SK-N-SH treated with all-trans-retinoic acid at 6 μM for 48 hours (cell line): ENCODE measurements at regions not wholly inside any gene's neighbourhood (a gene's known extent, or its start where the extent isn't known, plus 50 kb on each side); places are given as distances from the start of the nearest gene placed in this dataset.

Experiments
- ATAC-seq: fragments of 200-7000 bp; cut with Tn5 transposase; 3 replicates; pipeline ENCODE4 v1.9.1; 2020; ENCODE audit warnings: mild to moderate bottlenecking, moderate library complexity
- ARNTL ChIP-seq: fragments of 450-650 bp; formaldehyde crosslinking; IDR thresholded peaks from 2 replicates; pipeline ENCODE4 v1.5.0; 2020; ENCODE audit warnings: low read depth, mild to moderate bottlenecking, moderate library complexity, borderline replicate concordance
- BACH2 ChIP-seq: fragments of 250-450 bp; sonication (Bioruptor Pico); IDR thresholded peaks from 2 replicates; pipeline ENCODE4 v1.9.0; 2021; ENCODE audit warnings: mild to moderate bottlenecking, borderline replicate concordance
- ESRRG ChIP-seq: fragments of 250-450 bp; sonication (Bioruptor Pico); IDR thresholded peaks from 2 replicates; pipeline ENCODE4 v1.6.1; 2021; ENCODE audit warnings: mild to moderate bottlenecking
- GLIS3 ChIP-seq: fragments of 250-450 bp; sonication (Bioruptor Pico); IDR thresholded peaks from 2 replicates; pipeline ENCODE4 v1.5.0; 2020; ENCODE audit warnings: mild to moderate bottlenecking, moderate library complexity
- ISL1 ChIP-seq: fragments of 250-450 bp; sonication (Bioruptor Pico); IDR thresholded peaks from 2 replicates; pipeline ENCODE4 v2.1.2; 2022; ENCODE audit warnings: mild to moderate bottlenecking, moderate library complexity
- OSR1 ChIP-seq: fragments of 250-450 bp; sonication (Bioruptor Pico); IDR thresholded peaks from 2 replicates; pipeline ENCODE4 v1.8.0; 2022; ENCODE audit warnings: moderate library complexity, mild to moderate bottlenecking, inconsistent platforms
- PPARA ChIP-seq: fragments of 250-450 bp; sonication (Bioruptor Pico); IDR thresholded peaks from 2 replicates; pipeline ENCODE4 v1.5.0; 2020; ENCODE audit warnings: mild to moderate bottlenecking, borderline replicate concordance
- SNAI2 ChIP-seq: fragments of 250-450 bp; sonication (Bioruptor Pico); IDR thresholded peaks from 2 replicates; pipeline ENCODE4 v1.5.0; 2020; ENCODE audit warnings: mild to moderate bottlenecking, moderate library complexity
- TCF4 ChIP-seq: fragments of 250-450 bp; sonication (Bioruptor Pico); IDR thresholded peaks from 2 replicates; pipeline ENCODE4 v1.8.0; 2021; ENCODE audit warnings: mild to moderate bottlenecking, moderate library complexity, borderline replicate concordance
- TOX ChIP-seq: fragments of 250-450 bp; sonication (Bioruptor Pico); IDR thresholded peaks from 2 replicates; pipeline ENCODE4 v1.8.0; 2021; ENCODE audit warnings: mild to moderate bottlenecking, moderate library complexity, borderline replicate concordance
- ZC3H10 ChIP-seq: fragments of 250-450 bp; sonication (Bioruptor Pico); IDR thresholded peaks from 2 replicates; pipeline ENCODE4 v1.5.1; 2021; ENCODE audit warnings: mild to moderate bottlenecking, moderate library complexity
- ZFP3 ChIP-seq: fragments of 250-450 bp; sonication (Bioruptor Pico); IDR thresholded peaks from 2 replicates; pipeline ENCODE4 v1.5.0; 2020; ENCODE audit warnings: mild to moderate bottlenecking, moderate library complexity
- ZNF8 ChIP-seq: fragments of 450-650 bp; formaldehyde crosslinking; IDR thresholded peaks from 2 replicates; pipeline ENCODE4 v1.5.0; 2020; ENCODE audit warnings: mild to moderate bottlenecking, moderate library complexity
- TF ChIP-seq, protein P1 (sequence below): fragments of 250-450 bp; sonication (Bioruptor Pico); IDR thresholded peaks from 2 replicates; pipeline ENCODE4 v1.5.1; 2020; ENCODE audit warnings: low read depth, mild to moderate bottlenecking, moderate library complexity
- TF ChIP-seq, protein P2 (sequence below): fragments of 250-450 bp; sonication (Bioruptor Pico); IDR thresholded peaks from 2 replicates; pipeline ENCODE4 v1.8.0; 2020; ENCODE audit warnings: mild to moderate bottlenecking, moderate library complexity, borderline replicate concordance
- TF ChIP-seq, protein P3 (sequence below): fragments of 250-450 bp; sonication (Bioruptor Pico); IDR thresholded peaks from 2 replicates; pipeline ENCODE4 v1.5.1; 2021; ENCODE audit warnings: mild to moderate bottlenecking, moderate library complexity
- TF ChIP-seq, protein P4 (sequence below): fragments of 250-450 bp; sonication (Bioruptor Pico); IDR thresholded peaks from 2 replicates; pipeline ENCODE4 v1.8.0; 2021; ENCODE audit warnings: low read depth, mild to moderate bottlenecking, moderate library complexity, borderline replicate concordance
- TF ChIP-seq, protein P5 (sequence below): fragments of 250-450 bp; sonication (Bioruptor Pico); IDR thresholded peaks from 2 replicates; pipeline ENCODE4 v1.5.0; 2020; ENCODE audit warnings: mild to moderate bottlenecking, moderate library complexity

DNA sequence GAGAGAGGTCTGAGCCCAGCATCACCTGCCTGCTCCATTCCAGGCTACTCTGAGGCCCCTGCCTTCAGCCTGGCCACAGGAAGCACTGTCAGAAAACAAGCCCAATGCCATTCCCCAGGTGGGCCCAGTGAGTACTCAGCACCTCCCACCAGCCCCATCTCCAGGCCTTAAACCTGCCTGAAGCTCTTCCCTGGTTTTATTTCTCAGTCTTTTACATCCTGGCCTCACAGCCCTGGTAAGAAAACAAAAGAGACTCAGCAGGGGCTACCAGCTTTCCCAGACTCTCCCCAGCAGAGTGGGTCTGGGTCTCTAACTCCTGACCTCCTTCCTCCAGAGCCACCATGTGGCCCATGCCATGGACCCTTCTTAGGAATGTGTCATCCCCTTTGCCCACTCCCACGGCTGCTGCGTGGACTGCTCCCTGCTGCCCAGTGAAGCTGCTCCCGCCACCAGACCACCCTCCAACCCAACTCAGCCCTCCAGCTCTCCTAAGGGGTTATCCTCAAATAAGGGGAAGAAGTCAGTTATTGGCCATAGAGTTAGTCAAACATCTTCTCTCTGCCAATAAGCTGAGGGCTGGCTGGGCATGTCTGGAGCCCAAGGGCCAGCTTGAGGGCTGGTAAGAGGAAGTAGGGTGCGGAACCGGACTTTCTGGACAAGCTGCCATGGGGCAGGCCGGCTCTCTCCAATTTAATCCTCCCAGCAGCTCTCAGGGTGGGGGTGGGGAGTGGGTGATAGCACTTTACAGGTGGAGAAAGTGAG lies 116.7 kb upstream of the LINGO1 start (continued):
- TF ChIP-seq, protein P1, sequence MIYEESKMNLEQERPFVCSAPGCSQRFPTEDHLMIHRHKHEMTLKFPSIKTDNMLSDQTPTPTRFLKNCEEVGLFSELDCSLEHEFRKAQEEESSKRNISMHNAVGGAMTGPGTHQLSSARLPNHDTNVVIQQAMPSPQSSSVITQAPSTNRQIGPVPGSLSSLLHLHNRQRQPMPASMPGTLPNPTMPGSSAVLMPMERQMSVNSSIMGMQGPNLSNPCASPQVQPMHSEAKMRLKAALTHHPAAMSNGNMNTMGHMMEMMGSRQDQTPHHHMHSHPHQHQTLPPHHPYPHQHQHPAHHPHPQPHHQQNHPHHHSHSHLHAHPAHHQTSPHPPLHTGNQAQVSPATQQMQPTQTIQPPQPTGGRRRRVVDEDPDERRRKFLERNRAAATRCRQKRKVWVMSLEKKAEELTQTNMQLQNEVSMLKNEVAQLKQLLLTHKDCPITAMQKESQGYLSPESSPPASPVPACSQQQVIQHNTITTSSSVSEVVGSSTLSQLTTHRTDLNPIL (CRISPR knock-in tag) = no peak

DNA sequence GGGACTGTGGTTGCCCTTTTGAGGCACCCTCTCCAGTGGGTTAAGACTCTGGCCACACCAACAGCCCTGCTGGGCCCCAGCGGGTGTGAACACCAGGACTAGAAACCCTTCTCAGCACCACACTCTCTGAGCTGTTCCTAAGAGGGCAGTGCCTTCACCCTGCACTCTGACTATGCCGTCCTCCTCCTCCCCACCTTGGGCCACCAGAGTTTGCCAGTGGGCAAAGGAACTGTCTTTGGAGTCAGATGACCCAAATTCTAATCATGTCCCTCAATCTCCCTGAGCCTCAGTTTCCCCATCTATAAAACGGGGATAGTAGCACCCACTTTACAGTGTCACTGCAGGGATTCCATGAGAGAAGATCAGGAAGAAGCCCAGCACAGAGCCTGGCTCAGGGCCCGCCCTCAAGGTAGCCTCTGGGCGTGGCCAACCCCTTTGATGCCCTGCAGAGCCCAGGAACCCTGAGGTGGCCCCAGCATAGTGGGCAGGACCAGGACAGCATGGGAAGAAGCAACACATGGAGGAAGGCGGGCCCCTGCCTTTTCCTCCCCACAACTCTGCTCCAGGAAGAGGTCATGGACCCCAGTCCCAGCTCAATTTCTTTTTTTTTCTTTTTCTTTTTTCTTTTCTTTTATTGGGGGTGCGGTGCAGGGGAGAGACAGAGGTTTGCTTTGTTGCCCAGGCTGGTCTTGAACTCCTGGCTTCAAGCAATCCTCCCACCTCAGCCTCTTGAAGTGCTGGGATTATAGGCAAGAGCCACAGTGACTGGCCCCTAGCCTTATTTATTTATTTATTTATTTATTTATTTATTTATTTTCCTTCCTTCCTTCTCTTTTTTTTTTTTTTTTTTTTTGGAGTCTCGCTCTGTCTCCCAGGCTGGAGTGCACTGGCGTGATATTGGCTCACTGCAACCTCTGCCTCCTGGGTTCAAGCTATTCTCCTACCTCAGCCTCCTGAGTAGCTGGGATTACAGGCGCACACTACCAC lies 115.7 kb upstream of the LINGO1 start:
- no peak; the same call in 1 of the 3 replicates for ATAC-seq
- TF ChIP-seq GLIS3 (CRISPR knock-in tag) (no peak), ARNTL (CRISPR knock-in tag) (no peak), ZNF8 (CRISPR knock-in tag) (no peak), TOX (no peak)
- TF ChIP-seq, protein P2, sequence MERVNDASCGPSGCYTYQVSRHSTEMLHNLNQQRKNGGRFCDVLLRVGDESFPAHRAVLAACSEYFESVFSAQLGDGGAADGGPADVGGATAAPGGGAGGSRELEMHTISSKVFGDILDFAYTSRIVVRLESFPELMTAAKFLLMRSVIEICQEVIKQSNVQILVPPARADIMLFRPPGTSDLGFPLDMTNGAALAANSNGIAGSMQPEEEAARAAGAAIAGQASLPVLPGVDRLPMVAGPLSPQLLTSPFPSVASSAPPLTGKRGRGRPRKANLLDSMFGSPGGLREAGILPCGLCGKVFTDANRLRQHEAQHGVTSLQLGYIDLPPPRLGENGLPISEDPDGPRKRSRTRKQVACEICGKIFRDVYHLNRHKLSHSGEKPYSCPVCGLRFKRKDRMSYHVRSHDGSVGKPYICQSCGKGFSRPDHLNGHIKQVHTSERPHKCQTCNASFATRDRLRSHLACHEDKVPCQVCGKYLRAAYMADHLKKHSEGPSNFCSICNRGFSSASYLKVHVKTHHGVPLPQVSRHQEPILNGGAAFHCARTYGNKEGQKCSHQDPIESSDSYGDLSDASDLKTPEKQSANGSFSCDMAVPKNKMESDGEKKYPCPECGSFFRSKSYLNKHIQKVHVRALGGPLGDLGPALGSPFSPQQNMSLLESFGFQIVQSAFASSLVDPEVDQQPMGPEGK (CRISPR knock-in tag) = no peak
- TF ChIP-seq, protein P3, sequence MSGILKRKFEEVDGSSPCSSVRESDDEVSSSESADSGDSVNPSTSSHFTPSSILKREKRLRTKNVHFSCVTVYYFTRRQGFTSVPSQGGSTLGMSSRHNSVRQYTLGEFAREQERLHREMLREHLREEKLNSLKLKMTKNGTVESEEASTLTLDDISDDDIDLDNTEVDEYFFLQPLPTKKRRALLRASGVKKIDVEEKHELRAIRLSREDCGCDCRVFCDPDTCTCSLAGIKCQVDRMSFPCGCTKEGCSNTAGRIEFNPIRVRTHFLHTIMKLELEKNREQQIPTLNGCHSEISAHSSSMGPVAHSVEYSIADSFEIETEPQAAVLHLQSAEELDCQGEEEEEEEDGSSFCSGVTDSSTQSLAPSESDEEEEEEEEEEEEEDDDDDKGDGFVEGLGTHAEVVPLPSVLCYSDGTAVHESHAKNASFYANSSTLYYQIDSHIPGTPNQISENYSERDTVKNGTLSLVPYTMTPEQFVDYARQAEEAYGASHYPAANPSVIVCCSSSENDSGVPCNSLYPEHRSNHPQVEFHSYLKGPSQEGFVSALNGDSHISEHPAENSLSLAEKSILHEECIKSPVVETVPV (CRISPR knock-in tag) = no peak

DNA sequence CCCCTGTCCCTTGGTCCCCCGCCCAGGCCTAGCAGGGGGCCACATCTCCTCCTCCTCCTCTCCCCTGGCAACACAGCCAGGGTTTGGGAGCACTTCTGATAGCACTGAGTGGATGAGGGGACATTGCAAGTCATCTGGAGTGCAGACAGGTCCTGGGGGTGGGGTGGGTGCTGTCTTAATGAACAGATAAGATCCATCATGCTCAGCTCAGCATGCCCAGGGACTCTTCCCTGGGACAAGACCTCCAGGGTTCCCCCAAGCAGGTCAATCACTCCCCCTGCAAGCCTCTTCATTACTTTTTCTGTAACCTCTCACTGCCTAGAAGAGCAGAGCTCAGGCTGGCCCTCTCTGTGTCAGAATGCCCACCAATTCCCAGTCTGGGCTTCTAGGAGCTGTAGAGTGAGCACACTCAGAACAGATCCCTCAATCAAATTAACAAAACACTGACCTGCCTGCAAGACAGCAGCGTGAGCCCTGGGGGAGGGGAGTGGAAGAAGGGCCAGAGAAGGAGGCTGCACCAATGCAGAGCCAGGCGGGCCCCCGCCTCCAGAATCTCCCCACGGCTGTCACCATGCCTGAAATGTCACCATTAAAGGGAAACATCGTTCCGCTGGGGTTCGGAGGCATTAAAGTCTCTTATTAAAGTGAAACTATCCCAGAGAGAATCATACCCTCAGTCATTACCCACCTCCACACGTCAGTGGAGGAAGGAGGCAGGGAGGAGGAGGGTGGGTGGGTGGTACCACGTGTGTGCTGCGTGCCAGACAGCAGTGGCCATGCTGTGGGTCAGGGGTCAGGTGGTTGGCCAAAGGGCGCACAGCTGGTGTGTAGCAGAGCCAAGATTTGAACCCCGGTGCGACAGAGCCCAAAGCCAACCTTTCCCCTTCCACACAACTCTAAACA lies 114.7 kb upstream of the LINGO1 start:
- ATAC-seq = peak; percentile 53
- TF ChIP-seq ESRRG (CRISPR knock-in tag) (no peak), ISL1 (no peak), TCF4 (CRISPR knock-in tag) (0 out of 2 replicates have a peak, but pooled peaks have one; percentile 23), SNAI2 (no peak), OSR1 (CRISPR knock-in tag) (no peak)
- TF ChIP-seq, protein P4, sequence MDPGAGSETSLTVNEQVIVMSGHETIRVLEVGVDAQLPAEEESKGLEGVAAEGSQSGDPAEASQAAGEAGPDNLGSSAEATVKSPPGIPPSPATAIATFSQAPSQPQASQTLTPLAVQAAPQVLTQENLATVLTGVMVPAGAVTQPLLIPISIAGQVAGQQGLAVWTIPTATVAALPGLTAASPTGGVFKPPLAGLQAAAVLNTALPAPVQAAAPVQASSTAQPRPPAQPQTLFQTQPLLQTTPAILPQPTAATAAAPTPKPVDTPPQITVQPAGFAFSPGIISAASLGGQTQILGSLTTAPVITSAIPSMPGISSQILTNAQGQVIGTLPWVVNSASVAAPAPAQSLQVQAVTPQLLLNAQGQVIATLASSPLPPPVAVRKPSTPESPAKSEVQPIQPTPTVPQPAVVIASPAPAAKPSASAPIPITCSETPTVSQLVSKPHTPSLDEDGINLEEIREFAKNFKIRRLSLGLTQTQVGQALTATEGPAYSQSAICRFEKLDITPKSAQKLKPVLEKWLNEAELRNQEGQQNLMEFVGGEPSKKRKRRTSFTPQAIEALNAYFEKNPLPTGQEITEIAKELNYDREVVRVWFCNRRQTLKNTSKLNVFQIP = no peak

DNA sequence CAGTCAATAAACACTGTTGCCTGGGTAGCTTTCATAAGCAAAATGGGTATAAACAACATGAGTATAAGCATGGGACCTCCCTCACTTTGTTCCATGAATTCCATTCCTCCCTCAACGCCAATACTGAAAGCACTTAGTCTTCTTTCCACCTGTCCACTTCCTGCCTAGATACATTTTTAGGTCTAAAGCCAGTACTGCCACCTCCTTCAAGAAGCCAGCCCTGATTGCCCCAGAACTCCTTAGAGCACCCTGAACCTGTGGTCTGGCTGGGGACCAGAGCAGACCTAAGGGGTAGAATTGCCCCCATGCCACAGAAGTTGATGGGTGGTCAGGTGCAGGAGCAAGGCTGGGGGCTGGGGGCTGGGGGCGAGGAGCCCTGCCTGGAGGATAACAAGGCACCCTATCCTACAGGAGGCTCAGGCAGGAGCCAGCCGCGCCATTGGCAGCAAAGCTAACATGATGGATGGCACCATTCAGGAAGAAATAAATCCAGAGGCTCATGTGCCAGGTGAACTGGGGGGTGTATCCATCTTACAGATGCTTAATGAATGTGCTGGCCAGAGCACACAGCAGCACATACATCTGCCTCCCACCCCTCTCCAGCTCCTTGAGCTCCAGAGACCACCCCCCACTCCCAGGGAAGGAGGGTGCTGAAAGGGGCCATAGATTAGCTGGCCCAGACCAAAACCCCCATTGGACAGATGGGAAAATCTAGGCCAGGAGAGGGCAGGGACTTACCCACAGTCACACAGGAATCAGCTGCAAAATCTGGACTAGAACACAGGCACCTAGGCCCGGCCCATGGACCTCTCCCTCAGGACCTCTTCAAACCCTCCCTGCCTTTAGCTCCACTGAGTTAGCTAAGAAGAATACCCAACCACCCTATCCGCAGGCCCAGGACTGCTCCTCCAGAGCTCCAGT lies 113.8 kb upstream of the LINGO1 start:
- ATAC-seq = peak; percentile 11; the same call in 1 of the 3 replicates
- TF ChIP-seq OSR1 (CRISPR knock-in tag) (no peak), BACH2 (CRISPR knock-in tag) (no peak), PPARA (no peak), ZFP3 (CRISPR knock-in tag) (no peak), ZC3H10 (CRISPR knock-in tag) (no peak), ARNTL (CRISPR knock-in tag) (no peak), SNAI2 (no peak)
- TF ChIP-seq, protein P5, sequence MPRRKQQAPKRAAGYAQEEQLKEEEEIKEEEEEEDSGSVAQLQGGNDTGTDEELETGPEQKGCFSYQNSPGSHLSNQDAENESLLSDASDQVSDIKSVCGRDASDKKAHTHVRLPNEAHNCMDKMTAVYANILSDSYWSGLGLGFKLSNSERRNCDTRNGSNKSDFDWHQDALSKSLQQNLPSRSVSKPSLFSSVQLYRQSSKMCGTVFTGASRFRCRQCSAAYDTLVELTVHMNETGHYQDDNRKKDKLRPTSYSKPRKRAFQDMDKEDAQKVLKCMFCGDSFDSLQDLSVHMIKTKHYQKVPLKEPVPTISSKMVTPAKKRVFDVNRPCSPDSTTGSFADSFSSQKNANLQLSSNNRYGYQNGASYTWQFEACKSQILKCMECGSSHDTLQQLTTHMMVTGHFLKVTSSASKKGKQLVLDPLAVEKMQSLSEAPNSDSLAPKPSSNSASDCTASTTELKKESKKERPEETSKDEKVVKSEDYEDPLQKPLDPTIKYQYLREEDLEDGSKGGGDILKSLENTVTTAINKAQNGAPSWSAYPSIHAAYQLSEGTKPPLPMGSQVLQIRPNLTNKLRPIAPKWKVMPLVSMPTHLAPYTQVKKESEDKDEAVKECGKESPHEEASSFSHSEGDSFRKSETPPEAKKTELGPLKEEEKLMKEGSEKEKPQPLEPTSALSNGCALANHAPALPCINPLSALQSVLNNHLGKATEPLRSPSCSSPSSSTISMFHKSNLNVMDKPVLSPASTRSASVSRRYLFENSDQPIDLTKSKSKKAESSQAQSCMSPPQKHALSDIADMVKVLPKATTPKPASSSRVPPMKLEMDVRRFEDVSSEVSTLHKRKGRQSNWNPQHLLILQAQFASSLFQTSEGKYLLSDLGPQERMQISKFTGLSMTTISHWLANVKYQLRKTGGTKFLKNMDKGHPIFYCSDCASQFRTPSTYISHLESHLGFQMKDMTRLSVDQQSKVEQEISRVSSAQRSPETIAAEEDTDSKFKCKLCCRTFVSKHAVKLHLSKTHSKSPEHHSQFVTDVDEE (CRISPR knock-in tag) = no peak
- TF ChIP-seq, protein P3 (CRISPR knock-in tag) = no peak
- TF ChIP-seq, protein P1 (CRISPR knock-in tag) = no peak
